A549 (cell line): ENCODE measurements at regions not wholly inside any gene's neighbourhood (a gene's known extent, or its start where the extent isn't known, plus 50 kb on each side); places are given as distances from the start of the nearest gene placed in this dataset.

ENCODE experiments used
- CEBPB ChIP-seq, 2 experiments: fragments of >200 bp in 1 of 2; sonication (Bioruptor Twin) in 1 of 2; formaldehyde crosslinking in 1 of 2; IDR thresholded peaks; 2 replicates each; pipeline ENCODE4 v1.6.1; 2012 to 2016
- CTCF ChIP-seq: fragments of >200 bp; sonication (Bioruptor Twin); formaldehyde crosslinking; IDR thresholded peaks from 3 replicates; pipeline ENCODE4 v1.5.1; 2016
- HMGXB4 ChIP-seq: fragments of 250-450 bp; sonication (Bioruptor Pico); IDR thresholded peaks from 2 replicates; pipeline ENCODE4 v1.5.0; 2021; ENCODE audit warnings: mild to moderate bottlenecking, moderate library complexity, borderline replicate concordance
- MAX ChIP-seq: IDR thresholded peaks from 2 replicates; pipeline ENCODE4 v1.6.1; 2012
- PHF8 ChIP-seq: fragments of 200-600 bp; sonication (generic); IDR thresholded peaks from 2 replicates; pipeline ENCODE4 v1.6.1; 2016; ENCODE audit warnings: low read depth, mild to moderate bottlenecking, antibody characterized with exemption, moderate library complexity, borderline replicate concordance
- POLR2A ChIP-seq: IDR thresholded peaks from 2 replicates; pipeline ENCODE4 v1.6.1; 2012; ENCODE audit warnings: mild to moderate bottlenecking, low read length
- REST ChIP-seq: fragments of 200-600 bp; sonication (generic); IDR thresholded peaks from 2 replicates; pipeline ENCODE4 v1.6.1; 2016; ENCODE audit warnings: antibody characterized with exemption, mild to moderate bottlenecking, moderate library complexity

- TF ChIP-seq CTCF (no peak), HMGXB4 (CRISPR knock-in tag) (no peak), POLR2A (no peak), MAX (no peak), REST (no peak), CEBPB (IDR thresholded peaks at IDR 0.05) (no peak), PHF8 (no peak)
Observed at GRCh38 chr5:15168358-15168757, 296.8 kb upstream of the ANKH start.
